ENCODE measurements at regions not wholly inside any gene's neighbourhood (a gene's known extent, or its start where the extent isn't known, plus 50 kb on each side); places are given as distances from the start of the nearest gene placed in this dataset.

GRCh38 chr16:54632322-54633220 is 298.1 kb upstream of the IRX5 start:
- TF ChIP-seq POLR2A (IDR thresholded peaks at IDR 0.05) (no peak), CTCF (IDR thresholded peaks at IDR 0.05) (no peak)
- intact Hi-C loops (cut with DNase I; ENCODE audit: low total_unique reads) = no loop called here

DNA sequence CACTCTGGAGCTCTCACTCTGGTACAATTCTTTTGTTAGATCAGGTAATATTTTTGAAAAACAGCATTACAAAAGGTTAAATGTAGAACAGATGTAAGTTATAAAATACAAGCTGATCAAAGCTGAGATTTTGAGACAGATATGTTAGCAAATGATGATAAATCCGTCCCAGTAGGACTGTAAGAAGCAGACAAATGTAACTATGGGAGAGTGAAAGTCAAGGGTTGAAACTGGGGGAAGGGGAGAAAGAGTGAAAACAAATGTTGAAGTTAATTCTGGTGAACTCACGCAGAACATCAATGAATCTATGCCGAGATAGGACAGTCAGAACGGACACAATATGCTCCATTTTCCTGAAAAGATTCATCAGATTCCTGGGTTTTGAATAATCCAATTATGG is 298.9 kb upstream of the IRX5 start:
- intact Hi-C loops (cut with DNase I; ENCODE audit: low total_unique reads) = no loop called here
- Histone ChIP-seq H3K27ac (no peak overlapping the region), H3K36me3 (no peaks in the 10 kb centered on the region), H3K9me3 (no peaks in the 10 kb centered on the region), H3K4me3 (no peak overlapping the region), H3K27me3 (no peaks in the 10 kb centered on the region), H3K4me1 (no peaks in the 10 kb centered on the region)
- DNase-seq = no peak
- TF ChIP-seq POLR2A (IDR thresholded peaks at IDR 0.05) = no peak
- no peak for TF ChIP-seq CTCF (IDR thresholded peaks at IDR 0.05)

More at GRCh38 chr16:54632322-54633220, 298.1 kb upstream of the IRX5 start:
- Histone ChIP-seq H3K4me1 (no peaks in the 10 kb centered on the region), H3K36me3 (no peaks in the 10 kb centered on the region), H3K4me3 (no peak overlapping the region), H3K27me3 (no peaks in the 10 kb centered on the region), H3K9me3 (no peaks in the 10 kb centered on the region), H3K27ac (no peak overlapping the region)
- DNase-seq = no peak

- DNase-seq = no peak
- Histone ChIP-seq H3K36me3 (no peaks in the 10 kb centered on the region), H3K27me3 (no peaks in the 10 kb centered on the region), H3K4me3 (no peak overlapping the region), H3K9me3 (no peaks in the 10 kb centered on the region), H3K4me1 (no peaks in the 10 kb centered on the region), H3K27ac (no peak overlapping the region)
- intact Hi-C loops (cut with DNase I; ENCODE audit: low total_unique reads) = no loop called here
- TF ChIP-seq POLR2A (IDR thresholded peaks at IDR 0.05) (no peak), CTCF (IDR thresholded peaks at IDR 0.05) (no peak)
These were observed 300.2 kb upstream of the IRX5 start for GRCh38 chr16:54630284-54630967.

DNA sequence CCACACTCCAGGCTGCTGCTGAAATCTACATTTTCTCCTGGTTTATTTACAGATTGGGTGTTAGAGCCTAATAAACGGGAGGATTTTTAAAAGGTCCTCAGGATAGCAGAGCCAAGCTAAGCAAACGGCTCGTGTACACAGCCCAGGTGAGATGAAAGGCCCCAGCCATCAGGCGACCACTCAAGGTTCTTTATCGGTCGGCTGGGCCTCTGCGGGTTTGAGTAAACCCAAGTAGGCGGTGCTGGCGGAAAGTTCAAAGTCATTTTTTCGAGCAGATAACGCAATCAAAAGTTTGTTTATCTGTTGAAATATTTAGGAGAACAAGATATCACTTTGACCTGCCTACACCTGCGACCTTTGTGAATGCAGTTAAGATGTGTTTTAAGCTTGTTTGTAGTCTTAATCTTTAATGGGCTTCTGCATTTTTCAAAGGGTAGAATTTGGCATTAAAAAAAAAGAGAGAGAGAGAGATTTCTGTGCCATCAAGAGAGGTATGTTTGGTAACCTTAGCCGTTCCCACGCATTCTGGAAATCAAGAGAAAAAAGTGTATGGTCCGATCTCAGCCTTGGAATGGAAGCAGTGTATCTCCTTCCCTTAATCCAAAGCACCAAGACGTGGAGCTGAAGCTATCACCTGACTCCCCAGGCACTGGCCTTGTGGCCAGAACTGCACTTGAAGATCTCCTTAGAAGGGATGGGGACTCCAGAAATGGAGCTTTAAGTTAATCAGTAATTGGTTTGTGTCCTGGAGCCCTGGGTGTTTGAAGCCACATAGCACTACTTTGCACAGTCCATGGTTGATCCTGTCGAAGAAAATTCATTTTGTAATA is 301.7 kb upstream of the IRX5 start:
- DNase-seq = no peak

More for the DNA sequence above, 301.7 kb upstream of the IRX5 start:
- Histone ChIP-seq H3K4me3 (no peak overlapping the region), H3K27ac (no peak overlapping the region), H3K36me3 (no peaks in the 10 kb centered on the region), H3K27me3 (no peaks in the 10 kb centered on the region), H3K9me3 (no peaks in the 10 kb centered on the region), H3K4me1 (no peaks in the 10 kb centered on the region)
- intact Hi-C loops (cut with DNase I; ENCODE audit: low total_unique reads) = no loop called here
- no peak for TF ChIP-seq POLR2A (IDR thresholded peaks at IDR 0.05)
- TF ChIP-seq CTCF (IDR thresholded peaks at IDR 0.05) = no peak
